HCT116 (cell line): ENCODE measurements at regions not wholly inside any gene's neighbourhood (a gene's known extent, or its start where the extent isn't known, plus 50 kb on each side); places are given as distances from the start of the nearest gene placed in this dataset.

Source experiments
- ATAC-seq: fragments of 200-7000 bp; cut with Tn5 transposase; 2 replicates; pipeline ENCODE4 v1.9.1; 2020; ENCODE audit warnings: mild to moderate bottlenecking, moderate library complexity
- BruUV-seq: library from RNA; stranded (reverse); fragments of 400-500 nt; replicated peaks from 2 replicates; lab custom pipeline; 2021; lab: Mats Ljungman, UMichigan
- CTCF ChIA-PET: fragments of 300-600 bp; sonication (Branson Sonifier 250); formaldehyde crosslinking; loops from one replicate; lab custom pipeline; 2021; ENCODE audit warnings: antibody characterized with exemption; lab: Charles Lee
- POLR2A ChIA-PET: fragments of 300-600, 350-600 bp; sonication (Branson Sonifier 250); formaldehyde crosslinking; loops from one replicate; lab custom pipeline; 2021; ENCODE audit warnings: antibody characterized with exemption; lab: Charles Lee
- RAD21 ChIA-PET, 2 experiments: fragments of 300-600 bp; sonication (Branson Sonifier 250); formaldehyde crosslinking; loops; one replicate each; lab custom pipeline; 2023; ENCODE audit warnings: low total read pairs in 2 of 2; ENCODE audit not compliant: uncharacterized antibody in 2 of 2, unreplicated experiment in 2 of 2, low non-redundant PET in 1 of 2; lab: Charles Lee
- DNase-seq: peaks from one replicate; pipeline ENCODE4 v3.0.0-alpha.2; 2010; ENCODE audit warnings: low read depth, low spot score
- H2AFZ ChIP-seq: fragments of 200-600 bp; shearing (Covaris generic), sonication (generic); 2 replicates; pipeline ENCODE4 v1.6.1; 2017; ENCODE audit warnings: low read depth, mixed run types, mixed read lengths, antibody characterized with exemption, low read length; ENCODE audit not compliant: poor library complexity, severe bottlenecking
- H3K27ac ChIP-seq: 2 replicates; pipeline ENCODE4 v1.5.1; 2012; ENCODE audit warnings: low read depth, low read length
- H3K27me3 ChIP-seq: fragments of 200-600 bp; sonication (generic); 2 replicates; pipeline ENCODE4 v1.6.1; 2016; ENCODE audit warnings: mixed run types, low read length, mixed read lengths; ENCODE audit not compliant: insufficient read depth
- H3K36me3 ChIP-seq, 2 experiments: fragments of 200-500 bp in 1 of 2; fragments of 200-600 bp in 1 of 2; sonication (Bioruptor generic) in 1 of 2; sonication (generic) in 1 of 2; 2 replicates each; pipeline versions ENCODE4 v1.5.1 to v1.6.1; 2014 to 2016; ENCODE audit warnings: low read length in 2 of 2, inconsistent platforms in 1 of 2, mixed read lengths in 1 of 2, mixed run types in 1 of 2; ENCODE audit not compliant: insufficient read depth in 2 of 2, control insufficient read depth in 1 of 2
- H3K4me1 ChIP-seq, 2 experiments: fragments of 200-600 bp in 1 of 2; sonication (generic) in 1 of 2; 2 replicates each; pipeline versions ENCODE4 v1.5.1 to v1.6.1; 2012 to 2017; ENCODE audit warnings: low read length in 2 of 2, inconsistent platforms in 1 of 2, mild to moderate bottlenecking in 1 of 2, mixed read lengths in 1 of 2, mixed run types in 1 of 2, moderate library complexity in 1 of 2; ENCODE audit not compliant: insufficient read depth in 2 of 2, control insufficient read depth in 1 of 2
- H3K4me2 ChIP-seq: fragments of 200-600 bp; sonication (generic); 2 replicates; pipeline ENCODE4 v1.6.1; 2017; ENCODE audit warnings: mixed run types, low read length, mixed read lengths
- H3K4me3 ChIP-seq, 2 experiments: fragments of 200-600 bp in 1 of 2; sonication (generic) in 1 of 2; replicated peaks in 1 of 2; 2 replicates each; pipeline ENCODE4 v1.5.1; 2011 to 2016; ENCODE audit warnings: low read length in 2 of 2, control low read depth in 1 of 2, low read depth in 1 of 2, mild to moderate bottlenecking in 1 of 2, mixed read lengths in 1 of 2, mixed run types in 1 of 2
- H3K79me2 ChIP-seq: fragments of 200-600 bp; sonication (generic); 2 replicates; pipeline ENCODE4 v1.6.1; 2017; ENCODE audit warnings: mild to moderate bottlenecking, mixed run types, low read length, moderate library complexity, mixed read lengths; ENCODE audit not compliant: insufficient read depth
- H3K9ac ChIP-seq: fragments of 200-600 bp; sonication (generic); 2 replicates; pipeline ENCODE4 v1.6.1; 2016; ENCODE audit warnings: low read length, mixed read lengths
- H3K9me2 ChIP-seq: fragments of 200-600 bp; sonication (generic), shearing (Covaris generic); 2 replicates; pipeline ENCODE4 v1.6.1; 2017; ENCODE audit warnings: mixed run types, mild to moderate bottlenecking, moderate library complexity; ENCODE audit not compliant: insufficient read depth
- H3K9me3 ChIP-seq, 2 experiments: fragments of 200-500 bp in 1 of 2; fragments of 200-600 bp in 1 of 2; sonication (Bioruptor generic) in 1 of 2; sonication (generic) in 1 of 2; 2 replicates each; pipeline ENCODE4 v1.6.1; 2014 to 2017; ENCODE audit warnings: low read length in 2 of 2, mixed read lengths in 2 of 2, inconsistent platforms in 1 of 2, low read depth in 1 of 2, mild to moderate bottlenecking in 1 of 2, mixed run types in 1 of 2, moderate library complexity in 1 of 2; ENCODE audit not compliant: control insufficient read depth in 1 of 2, insufficient read depth in 1 of 2
- H4K20me1 ChIP-seq: fragments of 200-600 bp; sonication (generic), shearing (Covaris generic); 2 replicates; pipeline ENCODE4 v1.6.1; 2017; ENCODE audit warnings: mixed run types, mild to moderate bottlenecking, moderate library complexity; ENCODE audit not compliant: insufficient read depth
- CBX3 ChIP-seq: IDR thresholded peaks from 2 replicates; pipeline ENCODE4 v1.6.1; 2012; ENCODE audit warnings: low read depth
- CEBPB ChIP-seq: IDR thresholded peaks from 2 replicates; pipeline ENCODE4 v1.6.1; 2012; ENCODE audit warnings: low read depth
- EGR1 ChIP-seq: IDR thresholded peaks from 2 replicates; pipeline ENCODE4 v1.6.1; 2012; ENCODE audit warnings: low read depth
- EZH2 ChIP-seq: fragments of 200-600 bp; sonication (generic); IDR thresholded peaks from 2 replicates; pipeline ENCODE4 v1.6.1; 2017; ENCODE audit warnings: antibody characterized with exemption, mixed run types
- EZH2phosphoT487 ChIP-seq: fragments of 200-600 bp; IDR thresholded peaks from 2 replicates; pipeline ENCODE4 v1.6.1; 2018; ENCODE audit warnings: antibody characterized with exemption, borderline replicate concordance
- FOSL1 ChIP-seq: IDR thresholded peaks from 2 replicates; pipeline ENCODE4 v1.6.1; 2012; ENCODE audit warnings: low read depth
- JUND ChIP-seq: IDR thresholded peaks from 2 replicates; pipeline ENCODE4 v1.6.1; 2012
- POLR2A ChIP-seq: IDR thresholded peaks from 2 replicates; pipeline ENCODE4 v1.7.0; 2011; ENCODE audit warnings: borderline replicate concordance; ENCODE audit not compliant: insufficient read depth, insufficient read length; ENCODE audit errors: extremely low read depth
- POLR2AphosphoS5 ChIP-seq: IDR thresholded peaks from 2 replicates; pipeline ENCODE4 v1.6.1; 2011; ENCODE audit warnings: mild to moderate bottlenecking, low read depth, low read length, moderate library complexity
- RAD21 ChIP-seq: IDR thresholded peaks from 2 replicates; pipeline ENCODE4 v1.6.1; 2012; ENCODE audit warnings: low read depth, mild to moderate bottlenecking
- SIN3A ChIP-seq: IDR thresholded peaks from 2 replicates; pipeline ENCODE4 v1.6.1; 2012; ENCODE audit warnings: low read depth
- SP1 ChIP-seq: IDR thresholded peaks from 2 replicates; pipeline ENCODE4 v1.6.1; 2012; ENCODE audit warnings: low read depth
- SRF ChIP-seq: IDR thresholded peaks from 2 replicates; pipeline ENCODE4 v1.6.1; 2012; ENCODE audit warnings: low read depth
- TCF7L2 ChIP-seq: IDR thresholded peaks from 2 replicates; pipeline ENCODE4 v1.7.0; 2011; ENCODE audit warnings: borderline replicate concordance, inconsistent platforms; ENCODE audit not compliant: insufficient read depth, insufficient read length; ENCODE audit errors: extremely low read depth
- YY1 ChIP-seq: IDR thresholded peaks from 2 replicates; pipeline ENCODE4 v1.6.1; 2011; ENCODE audit warnings: low read length, low read depth, moderate library complexity, mild to moderate bottlenecking; ENCODE audit not compliant: insufficient replicate concordance; ENCODE audit errors: extremely low read depth
- ZFX ChIP-seq: fragments of 450-650 bp; IDR thresholded peaks from 2 replicates; pipeline ENCODE4 v1.6.1; 2017
- ZNF274 ChIP-seq: fragments of 200-500 bp; sonication (Bioruptor generic); IDR thresholded peaks from 2 replicates; pipeline ENCODE4 v1.6.1; 2014; ENCODE audit warnings: mild to moderate bottlenecking, low read depth, low read length, inconsistent platforms
- intact Hi-C: fragments of 100-400 bp; cut with micrococcal nuclease; formaldehyde crosslinking; loops from 2 replicates; pipeline ENCODE4 v1.10.0; 2022
- TF ChIP-seq, protein P1 (sequence below): IDR thresholded peaks from 2 replicates; pipeline ENCODE4 v1.6.1; 2011; ENCODE audit warnings: mild to moderate bottlenecking, low read length, moderate library complexity; ENCODE audit not compliant: insufficient replicate concordance; ENCODE audit errors: extremely low read depth
- TF ChIP-seq, protein P2 (sequence below): IDR thresholded peaks from 2 replicates; pipeline ENCODE4 v1.6.1; 2012; ENCODE audit warnings: low read depth
- TF ChIP-seq, protein P3 (sequence below): IDR thresholded peaks from 2 replicates; pipeline ENCODE4 v1.6.1; 2012
- TF ChIP-seq, protein P4 (sequence below), 3 experiments: fragments of 200-600 bp in 1 of 3; sonication (generic) in 1 of 3; IDR thresholded peaks in 2 of 3; conservative IDR thresholded peaks in 1 of 3; 2 replicates each; pipeline ENCODE4 v1.5.1; 2012 to 2017; ENCODE audit warnings: low read depth in 2 of 3, low read length in 2 of 3, antibody characterized with exemption in 1 of 3, borderline replicate concordance in 1 of 3, control low read depth in 1 of 3, mild to moderate bottlenecking in 1 of 3, mixed read lengths in 1 of 3, mixed run types in 1 of 3, moderate library complexity in 1 of 3; ENCODE audit not compliant: insufficient read depth in 1 of 3
- TF ChIP-seq, protein P5 (sequence below): IDR thresholded peaks from 2 replicates; pipeline ENCODE4 v1.6.1; 2012

DNA sequence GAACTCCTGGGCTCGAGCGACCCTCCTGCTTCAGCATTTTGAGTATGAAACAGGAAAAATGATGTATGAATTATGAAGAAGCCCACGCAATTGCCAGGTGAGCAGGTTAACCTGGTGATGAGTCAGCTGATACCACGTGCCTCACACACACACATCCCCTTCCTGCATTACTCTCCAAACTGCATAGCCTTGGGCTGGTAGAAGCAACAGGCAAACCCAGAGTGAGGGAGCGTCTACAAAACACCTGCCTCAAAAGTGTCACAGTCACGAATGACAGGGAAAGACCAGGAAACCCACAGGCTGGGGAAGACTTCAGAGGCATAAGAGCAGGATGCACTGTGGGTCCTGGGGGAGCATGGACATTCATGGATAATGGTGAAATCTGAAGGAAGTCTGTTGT is 192.8 kb upstream of the IRS2 start:
- POLR2A ChIA-PET, result interaction anchor here (0.7 kb wide), 1 partner anchor 111 kb away, joined by 3 read pairs; no protein-coding TSS in a partner anchor
- H3K27me3 ChIP-seq, result no peaks in the 10 kb centered on the region
- no peak for TF ChIP-seq ZFX
- no peak for TF ChIP-seq TCF7L2
- TF ChIP-seq YY1, result no peak
- no peak for TF ChIP-seq SIN3A
- no peak for TF ChIP-seq POLR2AphosphoS5
- no peak for TF ChIP-seq EGR1
- peak; percentile 29; the same call in 1 of the 2 replicates for TF ChIP-seq FOSL1
- TF ChIP-seq, protein P1, sequence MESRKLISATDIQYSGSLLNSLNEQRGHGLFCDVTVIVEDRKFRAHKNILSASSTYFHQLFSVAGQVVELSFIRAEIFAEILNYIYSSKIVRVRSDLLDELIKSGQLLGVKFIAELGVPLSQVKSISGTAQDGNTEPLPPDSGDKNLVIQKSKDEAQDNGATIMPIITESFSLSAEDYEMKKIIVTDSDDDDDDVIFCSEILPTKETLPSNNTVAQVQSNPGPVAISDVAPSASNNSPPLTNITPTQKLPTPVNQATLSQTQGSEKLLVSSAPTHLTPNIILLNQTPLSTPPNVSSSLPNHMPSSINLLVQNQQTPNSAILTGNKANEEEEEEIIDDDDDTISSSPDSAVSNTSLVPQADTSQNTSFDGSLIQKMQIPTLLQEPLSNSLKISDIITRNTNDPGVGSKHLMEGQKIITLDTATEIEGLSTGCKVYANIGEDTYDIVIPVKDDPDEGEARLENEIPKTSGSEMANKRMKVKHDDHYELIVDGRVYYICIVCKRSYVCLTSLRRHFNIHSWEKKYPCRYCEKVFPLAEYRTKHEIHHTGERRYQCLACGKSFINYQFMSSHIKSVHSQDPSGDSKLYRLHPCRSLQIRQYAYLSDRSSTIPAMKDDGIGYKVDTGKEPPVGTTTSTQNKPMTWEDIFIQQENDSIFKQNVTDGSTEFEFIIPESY, result no peak
- peak; percentile 17; the same call in 1 of the 2 replicates for TF ChIP-seq JUND
- 0 out of 2 replicates have a peak, but pooled peaks have one; percentile 18 for TF ChIP-seq CBX3
- TF ChIP-seq ZNF274, result no peak
- no peak for TF ChIP-seq EZH2phosphoT487
- no peak for TF ChIP-seq CEBPB
- TF ChIP-seq RAD21, result no peak
- TF ChIP-seq, protein P2, sequence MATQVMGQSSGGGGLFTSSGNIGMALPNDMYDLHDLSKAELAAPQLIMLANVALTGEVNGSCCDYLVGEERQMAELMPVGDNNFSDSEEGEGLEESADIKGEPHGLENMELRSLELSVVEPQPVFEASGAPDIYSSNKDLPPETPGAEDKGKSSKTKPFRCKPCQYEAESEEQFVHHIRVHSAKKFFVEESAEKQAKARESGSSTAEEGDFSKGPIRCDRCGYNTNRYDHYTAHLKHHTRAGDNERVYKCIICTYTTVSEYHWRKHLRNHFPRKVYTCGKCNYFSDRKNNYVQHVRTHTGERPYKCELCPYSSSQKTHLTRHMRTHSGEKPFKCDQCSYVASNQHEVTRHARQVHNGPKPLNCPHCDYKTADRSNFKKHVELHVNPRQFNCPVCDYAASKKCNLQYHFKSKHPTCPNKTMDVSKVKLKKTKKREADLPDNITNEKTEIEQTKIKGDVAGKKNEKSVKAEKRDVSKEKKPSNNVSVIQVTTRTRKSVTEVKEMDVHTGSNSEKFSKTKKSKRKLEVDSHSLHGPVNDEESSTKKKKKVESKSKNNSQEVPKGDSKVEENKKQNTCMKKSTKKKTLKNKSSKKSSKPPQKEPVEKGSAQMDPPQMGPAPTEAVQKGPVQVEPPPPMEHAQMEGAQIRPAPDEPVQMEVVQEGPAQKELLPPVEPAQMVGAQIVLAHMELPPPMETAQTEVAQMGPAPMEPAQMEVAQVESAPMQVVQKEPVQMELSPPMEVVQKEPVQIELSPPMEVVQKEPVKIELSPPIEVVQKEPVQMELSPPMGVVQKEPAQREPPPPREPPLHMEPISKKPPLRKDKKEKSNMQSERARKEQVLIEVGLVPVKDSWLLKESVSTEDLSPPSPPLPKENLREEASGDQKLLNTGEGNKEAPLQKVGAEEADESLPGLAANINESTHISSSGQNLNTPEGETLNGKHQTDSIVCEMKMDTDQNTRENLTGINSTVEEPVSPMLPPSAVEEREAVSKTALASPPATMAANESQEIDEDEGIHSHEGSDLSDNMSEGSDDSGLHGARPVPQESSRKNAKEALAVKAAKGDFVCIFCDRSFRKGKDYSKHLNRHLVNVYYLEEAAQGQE, result no peak
- TF ChIP-seq, protein P3, sequence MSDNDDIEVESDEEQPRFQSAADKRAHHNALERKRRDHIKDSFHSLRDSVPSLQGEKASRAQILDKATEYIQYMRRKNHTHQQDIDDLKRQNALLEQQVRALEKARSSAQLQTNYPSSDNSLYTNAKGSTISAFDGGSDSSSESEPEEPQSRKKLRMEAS, result peak; percentile 54; the same call in 1 of the 2 replicates
- TF ChIP-seq, protein P4, sequence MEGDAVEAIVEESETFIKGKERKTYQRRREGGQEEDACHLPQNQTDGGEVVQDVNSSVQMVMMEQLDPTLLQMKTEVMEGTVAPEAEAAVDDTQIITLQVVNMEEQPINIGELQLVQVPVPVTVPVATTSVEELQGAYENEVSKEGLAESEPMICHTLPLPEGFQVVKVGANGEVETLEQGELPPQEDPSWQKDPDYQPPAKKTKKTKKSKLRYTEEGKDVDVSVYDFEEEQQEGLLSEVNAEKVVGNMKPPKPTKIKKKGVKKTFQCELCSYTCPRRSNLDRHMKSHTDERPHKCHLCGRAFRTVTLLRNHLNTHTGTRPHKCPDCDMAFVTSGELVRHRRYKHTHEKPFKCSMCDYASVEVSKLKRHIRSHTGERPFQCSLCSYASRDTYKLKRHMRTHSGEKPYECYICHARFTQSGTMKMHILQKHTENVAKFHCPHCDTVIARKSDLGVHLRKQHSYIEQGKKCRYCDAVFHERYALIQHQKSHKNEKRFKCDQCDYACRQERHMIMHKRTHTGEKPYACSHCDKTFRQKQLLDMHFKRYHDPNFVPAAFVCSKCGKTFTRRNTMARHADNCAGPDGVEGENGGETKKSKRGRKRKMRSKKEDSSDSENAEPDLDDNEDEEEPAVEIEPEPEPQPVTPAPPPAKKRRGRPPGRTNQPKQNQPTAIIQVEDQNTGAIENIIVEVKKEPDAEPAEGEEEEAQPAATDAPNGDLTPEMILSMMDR (IDR thresholded peaks at IDR 0.05 in 2 of 3, conservative IDR thresholded peaks at IDR 0.05 in 1 of 3; ENCODE audit: borderline replicate concordance in 1 of 3, insufficient read depth in 1 of 3, low read depth in 2 of 3, low read length in 2 of 3), result no peak
- no peak for TF ChIP-seq SP1
- no peak for TF ChIP-seq EZH2
- TF ChIP-seq SRF, result no peak
- TF ChIP-seq, protein P5, sequence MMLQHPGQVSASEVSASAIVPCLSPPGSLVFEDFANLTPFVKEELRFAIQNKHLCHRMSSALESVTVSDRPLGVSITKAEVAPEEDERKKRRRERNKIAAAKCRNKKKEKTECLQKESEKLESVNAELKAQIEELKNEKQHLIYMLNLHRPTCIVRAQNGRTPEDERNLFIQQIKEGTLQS, result no peak
- no peak for TF ChIP-seq POLR2A

More for the DNA sequence above, 192.8 kb upstream of the IRS2 start:
- intact Hi-C loops, result no loop called here
- Histone ChIP-seq H3K9ac (no peak overlapping the region), H3K79me2 (no peaks in the 10 kb centered on the region), H3K9me3 (no peaks in the 10 kb centered on the region), H3K9me2 (no peaks in the 10 kb centered on the region), H4K20me1 (no peaks in the 10 kb centered on the region), H3K36me3 (no peaks in the 10 kb centered on the region), H3K4me1 (peaks cover 0 to 7% of the 10 kb centered on the region in 2 experiments; a peak in 1 of 4 replicates), H3K4me2 (no peak overlapping the region), H2AFZ (no peak overlapping the region), H3K4me3 (no peak overlapping the region), H3K27ac (no peak overlapping the region)
- DNase-seq (peak; percentile 2), ATAC-seq (peak; percentile 61)
- ChIA-PET CTCF (no interaction called here), RAD21 (no interaction called here)
- BruUV-seq, result no TSS peak
